GM18507 (cell line): ENCODE measurements at regions not wholly inside any gene's neighbourhood (a gene's known extent, or its start where the extent isn't known, plus 50 kb on each side); places are given as distances from the start of the nearest gene placed in this dataset.

ENCODE experiments used
- DNase-seq: peaks from one replicate; pipeline ENCODE4 v3.0.0; 2011; ENCODE audit warnings: low read depth; ENCODE audit not compliant: insufficient read length; ENCODE audit errors: extremely low spot score
- FAIRE-seq: peaks from 2 replicates; lab custom pipeline; 2011; peaks lifted over from hg19 to GRCh38; lab: Jason Lieb, UNC

DNA sequence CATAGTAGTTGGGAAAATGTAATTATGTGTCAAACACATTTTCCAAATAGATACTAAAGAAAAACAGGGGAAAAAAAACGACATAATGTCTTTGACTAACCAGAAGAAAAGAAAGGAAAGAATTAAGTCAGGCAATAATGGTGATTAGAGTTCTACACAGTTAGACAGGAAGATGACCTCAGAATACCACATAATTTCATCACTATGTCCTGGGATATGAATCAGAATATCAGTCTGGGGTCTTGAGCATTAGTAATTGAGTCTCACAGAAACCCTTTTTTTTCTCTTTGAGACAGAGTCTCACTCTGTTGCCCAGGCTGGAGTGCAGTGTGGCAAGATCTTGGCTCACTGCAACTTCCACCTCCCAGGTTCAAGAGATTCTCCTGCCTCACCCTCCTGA is 503.4 kb downstream of the SLITRK1 start:
- DNase-seq (no peak), FAIRE-seq (no peak)

DNA sequence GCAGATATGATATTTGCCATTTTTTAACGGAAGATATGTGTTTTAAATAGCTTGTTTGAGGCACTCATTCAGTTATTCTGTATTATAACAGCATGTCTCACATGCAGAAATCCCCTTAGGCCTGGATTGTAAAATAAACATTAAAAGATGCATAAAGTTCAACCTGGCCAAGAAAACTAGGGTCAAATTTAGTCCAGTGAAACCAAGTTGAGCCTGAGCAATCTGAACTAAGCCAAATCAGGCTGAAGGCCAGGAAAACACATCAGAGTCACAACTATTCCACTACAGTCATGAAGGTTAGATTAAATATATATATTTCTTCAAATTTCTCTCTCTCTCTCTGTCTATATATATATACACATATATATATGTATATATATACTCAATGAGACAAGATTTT is 504.8 kb downstream of the SLITRK1 start:
- FAIRE-seq = no peak
- no peak for DNase-seq

DNA sequence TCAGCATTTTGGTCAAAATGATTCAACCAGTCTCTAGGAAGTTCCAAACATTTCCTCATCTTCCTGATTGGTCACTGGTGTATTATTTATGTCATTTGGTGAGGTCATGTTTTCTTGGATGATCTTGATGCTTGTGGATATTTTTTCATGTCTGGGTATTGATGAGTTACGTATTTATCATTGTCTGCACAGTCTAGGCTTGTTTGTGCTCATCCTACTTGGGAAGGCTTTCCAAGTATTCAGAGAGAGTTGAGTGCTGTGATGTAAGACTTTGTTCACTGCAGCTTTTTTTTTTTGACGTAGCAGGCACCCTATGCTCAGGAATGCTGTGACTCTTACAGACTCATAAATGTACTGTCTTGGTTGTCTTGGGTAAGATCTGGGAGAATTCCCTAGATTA is 509.5 kb downstream of the SLITRK1 start:
- no peak for DNase-seq
- no peak for FAIRE-seq

DNA sequence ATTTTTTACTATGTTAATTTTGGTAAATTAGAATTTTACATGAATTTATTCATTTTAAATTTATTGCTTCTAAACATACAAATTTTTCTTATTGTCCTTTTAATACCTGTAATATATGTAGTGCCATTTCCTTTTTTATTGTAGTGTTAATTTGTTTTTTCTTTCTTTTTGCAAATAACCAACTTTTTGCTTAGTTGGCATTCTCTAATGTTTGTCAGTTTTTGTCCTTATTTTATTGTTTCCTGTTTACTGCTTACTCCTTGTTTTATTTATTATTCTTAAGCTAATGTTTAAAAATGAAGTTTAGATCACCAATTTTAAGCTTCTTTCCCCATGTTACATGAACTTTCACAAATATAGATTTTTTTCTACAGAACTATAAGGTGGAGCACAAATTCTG is 516.6 kb downstream of the SLITRK1 start:
- no peak for FAIRE-seq

DNA sequence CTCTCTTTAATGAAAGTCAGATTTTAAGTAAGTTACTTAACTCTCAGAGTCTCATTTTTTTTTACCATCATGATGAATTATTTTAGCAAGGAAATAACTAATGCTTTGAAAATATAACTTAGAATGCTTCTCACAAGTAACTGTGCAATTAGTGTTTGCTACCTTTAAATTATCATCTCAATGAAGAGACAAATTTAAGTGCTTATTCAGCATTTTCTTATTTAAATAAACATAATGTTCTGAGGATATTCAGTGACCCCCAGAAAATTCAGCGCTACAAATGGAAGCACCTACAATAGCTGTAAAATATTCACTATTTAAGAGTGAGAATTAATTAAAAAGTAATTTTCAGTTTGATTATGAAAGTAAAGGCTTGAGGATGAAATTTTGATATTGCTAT is 527.2 kb downstream of the SLITRK1 start:
- DNase-seq = no peak
- FAIRE-seq = no peak

More for the DNA sequence above, 516.6 kb downstream of the SLITRK1 start:
- no peak for DNase-seq

DNA sequence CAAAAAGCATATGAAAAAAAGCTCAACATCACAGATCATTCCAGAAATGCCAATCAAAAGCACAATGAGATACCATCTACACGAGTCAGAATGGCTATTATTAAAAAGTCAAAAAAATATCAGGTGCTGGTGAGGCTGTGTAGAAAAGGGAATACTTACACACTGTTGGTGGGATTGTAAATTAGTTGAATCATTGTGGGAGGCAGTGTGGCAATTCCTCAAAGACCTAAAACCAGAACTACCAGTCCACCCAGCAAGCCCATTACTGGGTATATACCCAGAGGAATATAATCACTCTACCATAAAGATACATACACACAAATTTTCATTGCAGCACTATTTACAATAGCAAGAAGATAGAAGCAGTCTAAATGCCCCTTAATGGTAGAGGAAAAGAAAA is 529.9 kb downstream of the SLITRK1 start:
- FAIRE-seq (no peak), DNase-seq (no peak)

DNA sequence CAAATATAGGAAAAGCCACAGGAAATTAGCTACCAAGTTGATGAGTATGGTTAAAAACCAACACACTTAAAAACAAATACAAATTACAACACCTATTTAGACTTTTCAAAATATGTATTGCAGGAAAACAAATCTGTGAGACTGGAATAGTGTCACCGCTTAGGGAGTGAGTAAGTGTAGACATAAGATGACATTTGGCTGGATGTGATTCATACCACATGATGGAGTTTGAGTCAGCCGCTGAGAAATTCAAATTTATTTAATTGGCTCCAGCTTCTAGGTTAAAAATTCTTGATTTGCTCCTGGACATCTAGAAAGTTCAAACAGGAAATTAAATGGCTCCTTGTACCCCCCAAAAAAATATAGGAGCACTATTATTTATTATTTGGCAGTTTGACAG is 531.7 kb downstream of the SLITRK1 start:
- FAIRE-seq = no peak
- DNase-seq = no peak

DNA sequence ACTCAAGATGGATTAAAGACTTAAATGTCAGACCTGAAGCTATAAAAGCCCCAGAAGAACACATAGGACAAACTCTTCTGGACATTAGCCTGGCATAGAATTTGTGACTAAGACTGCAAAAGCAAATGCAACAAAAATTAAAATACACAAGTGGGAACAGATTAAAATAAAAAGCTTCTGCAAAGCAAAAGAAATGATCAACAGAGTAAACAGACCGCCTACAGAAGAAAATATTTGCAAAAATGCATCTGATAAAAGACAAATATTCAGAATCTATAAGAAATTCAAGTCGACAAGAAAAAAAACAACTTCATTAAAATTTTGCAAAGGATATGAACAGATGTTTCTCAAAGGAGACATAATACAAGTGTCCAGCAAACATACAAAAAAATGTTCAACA is 537.8 kb downstream of the SLITRK1 start:
- DNase-seq = no peak
- FAIRE-seq = no peak

DNA sequence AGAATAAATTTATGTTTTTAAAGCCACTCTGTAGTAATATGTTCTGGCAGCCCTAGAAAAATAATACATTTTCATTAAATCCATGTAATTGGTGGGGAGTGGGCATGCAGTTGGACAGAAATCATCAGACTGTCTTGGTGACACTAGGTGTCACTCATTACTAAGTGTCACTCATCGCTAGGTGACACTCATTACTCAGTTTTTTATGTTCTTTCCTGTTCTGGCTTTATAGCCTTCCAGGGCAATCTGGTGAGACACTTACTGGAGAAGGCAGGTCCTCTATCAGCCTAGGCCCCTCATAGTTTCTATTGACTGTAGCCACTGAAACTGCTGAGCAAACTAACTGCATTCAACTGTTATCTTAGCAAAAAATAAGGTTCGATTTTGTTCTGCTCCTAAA is 542.1 kb downstream of the SLITRK1 start:
- DNase-seq (no peak), FAIRE-seq (no peak)

DNA sequence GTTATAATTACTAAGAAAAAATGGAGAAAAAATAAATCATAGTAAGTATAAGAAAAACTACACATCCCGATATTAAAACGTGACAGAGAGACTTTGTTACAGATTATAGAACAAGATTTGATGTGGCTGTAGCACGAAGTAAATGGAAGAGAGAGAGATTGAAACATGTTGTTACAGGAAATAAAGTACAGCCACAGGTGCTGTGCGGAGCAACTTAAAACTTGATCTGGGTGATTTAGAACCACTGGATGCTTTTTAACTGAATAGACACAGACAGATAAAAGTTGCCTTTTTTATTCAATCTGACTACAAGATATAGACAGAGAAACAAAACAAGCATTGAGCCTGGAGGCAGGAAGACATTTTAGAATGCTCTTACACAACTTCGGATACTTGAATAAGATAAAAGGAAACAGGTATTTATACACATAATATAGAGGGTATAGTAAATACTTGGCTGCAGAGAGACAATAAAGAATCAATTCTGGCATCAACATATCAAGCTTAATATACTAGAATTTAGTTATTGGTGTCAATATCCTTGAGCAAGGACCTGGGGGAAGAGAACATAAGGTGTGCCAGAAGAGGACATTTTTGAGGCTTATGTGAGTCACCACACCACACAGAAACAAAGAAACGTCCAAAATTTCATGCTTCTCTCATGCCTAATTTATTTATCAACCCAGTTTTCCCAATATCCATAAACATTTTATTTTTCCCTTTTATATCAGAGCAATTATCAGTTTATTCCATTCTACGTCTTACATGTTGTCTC is 548.5 kb downstream of the SLITRK1 start:
- no peak for DNase-seq
- no peak for FAIRE-seq

DNA sequence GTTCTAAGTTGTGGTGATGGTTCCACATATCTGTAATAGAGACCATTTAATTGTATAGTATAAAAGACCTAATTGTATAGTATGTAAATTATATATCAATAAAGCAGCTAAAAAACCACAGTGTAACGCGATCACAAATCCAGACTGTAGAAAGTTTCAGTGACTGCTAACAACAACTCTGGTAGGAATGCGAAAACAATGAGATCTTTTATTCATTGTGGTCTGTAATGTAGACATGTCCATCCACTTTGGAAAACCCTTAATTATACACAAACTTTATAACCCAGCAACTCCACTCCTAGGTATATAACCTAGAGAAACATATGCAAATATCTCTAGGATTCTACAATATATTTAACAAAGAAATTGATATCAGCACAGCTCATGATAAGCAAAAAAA is 549.5 kb downstream of the SLITRK1 start:
- DNase-seq = no peak
- FAIRE-seq = no peak

DNA sequence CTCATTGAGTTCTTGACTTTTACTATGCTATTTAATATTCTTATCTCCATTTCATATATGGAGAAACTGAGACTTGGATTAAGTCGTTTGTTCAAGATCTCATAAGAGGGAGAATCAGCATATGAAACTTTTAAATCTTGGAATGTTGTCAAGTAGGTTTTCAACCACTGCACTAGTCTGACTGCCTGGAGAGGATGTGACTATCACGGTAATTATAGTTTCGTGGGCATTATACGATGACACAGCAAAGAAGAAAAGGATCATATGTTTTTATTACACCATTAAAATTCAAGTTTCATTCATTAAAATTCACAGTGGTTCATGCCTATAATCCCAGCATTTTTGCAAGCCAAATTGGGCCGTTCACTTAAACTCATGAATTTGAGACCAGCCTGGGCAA is 555.2 kb downstream of the SLITRK1 start:
- FAIRE-seq (no peak), DNase-seq (no peak)

DNA sequence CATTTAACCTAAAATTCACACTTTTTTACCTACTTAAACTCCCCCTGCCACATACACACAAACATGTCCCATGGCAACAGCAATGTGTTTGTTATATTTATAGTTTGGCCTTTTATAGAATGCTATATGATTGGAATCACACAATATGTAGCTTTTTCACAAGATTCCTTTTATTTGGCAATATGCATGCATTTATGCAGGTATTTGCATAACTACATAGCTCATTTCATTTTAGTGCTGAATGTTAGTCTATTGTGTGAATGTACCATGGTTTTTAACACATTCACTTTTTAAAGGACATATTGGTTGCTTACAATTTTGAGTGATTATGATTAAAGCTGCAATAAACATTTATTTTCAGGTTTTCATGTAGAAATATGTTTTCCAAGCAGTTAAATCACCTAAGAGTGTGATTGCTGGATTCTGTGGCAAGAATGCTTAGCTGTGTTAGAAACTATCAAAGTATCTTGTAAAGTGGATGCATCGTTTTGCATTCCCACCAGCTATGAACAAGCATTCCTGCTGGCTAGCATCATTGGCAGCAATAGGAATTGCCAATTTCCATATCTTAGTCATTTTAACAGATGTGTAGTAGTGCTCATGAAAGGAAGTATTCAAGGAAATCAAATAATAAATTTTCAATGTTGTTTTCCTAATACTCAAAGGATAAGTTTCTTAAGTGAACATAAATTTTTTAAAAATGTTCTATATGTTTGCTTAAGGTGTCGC is 557.0 kb downstream of the SLITRK1 start:
- FAIRE-seq (no peak), DNase-seq (no peak)

DNA sequence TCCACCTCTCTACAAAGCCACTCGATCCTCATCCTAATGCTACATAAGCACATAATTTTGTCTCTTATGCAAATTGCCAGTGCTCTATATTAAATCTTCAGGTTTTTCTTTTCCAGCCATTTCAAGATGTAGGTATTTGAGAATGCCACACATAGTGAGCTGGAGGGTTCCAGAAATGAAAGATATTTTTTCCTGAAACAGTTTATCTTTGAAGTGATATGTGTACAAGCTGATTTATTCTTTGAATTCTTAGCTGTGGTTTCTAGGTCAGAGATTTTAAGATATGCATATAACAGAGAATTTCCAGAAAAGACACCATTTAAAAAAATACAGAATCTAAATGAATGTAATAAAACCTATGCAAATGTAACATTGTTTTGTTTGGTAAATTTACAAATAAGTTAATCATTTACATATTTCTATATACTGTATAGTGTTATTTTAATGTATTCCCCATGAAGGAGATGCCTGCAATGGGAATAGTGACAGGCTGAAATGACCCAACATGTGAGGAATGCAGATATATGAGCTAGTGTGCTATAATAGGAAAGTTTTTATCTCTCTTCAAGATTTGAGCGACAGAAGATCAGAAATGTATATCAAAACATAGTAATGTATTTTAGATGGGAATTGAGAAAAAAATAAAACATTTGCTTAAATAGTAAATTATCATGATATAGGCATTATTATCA is 570.2 kb downstream of the SLITRK1 start:
- FAIRE-seq (no peak), DNase-seq (no peak)

DNA sequence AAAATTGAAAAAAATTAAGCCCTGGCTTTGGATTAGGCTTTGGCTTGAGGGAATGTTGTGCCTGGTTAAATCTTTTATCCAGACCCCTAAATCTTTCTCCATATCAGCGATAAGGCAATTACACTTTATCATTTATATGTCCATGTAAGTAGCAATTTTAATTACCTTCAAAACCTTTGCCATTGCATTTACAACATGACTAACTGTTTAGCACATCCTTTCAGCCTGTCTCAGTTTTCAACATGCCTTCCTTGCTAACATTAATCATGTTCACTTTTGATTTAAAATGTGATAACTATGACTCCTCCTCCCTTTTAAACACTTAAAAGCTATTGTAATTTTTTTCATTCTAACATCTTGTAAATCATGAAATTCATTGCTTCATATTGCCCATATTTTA is 583.7 kb downstream of the SLITRK1 start:
- no peak for FAIRE-seq
- DNase-seq = no peak

DNA sequence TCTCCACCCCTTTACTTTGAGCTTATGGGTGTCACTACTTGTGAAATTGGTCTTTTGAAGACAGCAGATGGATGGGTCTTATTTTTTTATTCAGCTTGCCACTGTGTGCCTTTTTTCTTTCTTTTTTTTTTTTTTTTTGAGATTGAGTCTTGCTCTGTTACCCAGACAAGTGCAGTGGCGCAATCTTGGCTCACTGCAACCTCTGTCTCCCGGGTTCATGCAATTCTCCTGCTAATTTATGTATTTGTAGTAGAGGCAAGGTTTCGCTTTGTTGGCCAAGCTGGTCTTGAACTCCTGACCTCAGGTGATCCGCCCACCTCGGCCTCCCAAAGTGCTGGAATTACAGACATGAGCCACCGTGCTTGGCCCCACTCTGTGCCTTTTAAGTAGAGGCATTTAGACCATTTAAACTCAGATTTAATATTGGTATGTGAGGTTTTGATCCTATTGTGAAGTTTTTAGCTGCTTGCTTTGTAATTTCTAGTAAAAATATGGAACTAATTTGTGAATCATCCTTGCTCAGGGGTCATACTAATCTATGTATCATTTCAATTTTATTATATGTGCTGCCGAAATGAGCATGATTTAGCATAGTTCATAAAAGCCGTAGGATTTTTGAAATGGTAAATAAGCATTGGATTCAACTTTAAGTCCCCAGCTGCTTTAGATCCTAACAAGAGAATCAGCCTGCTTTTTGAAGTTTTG is 584.5 kb downstream of the SLITRK1 start:
- no peak for FAIRE-seq
- DNase-seq = no peak

DNA sequence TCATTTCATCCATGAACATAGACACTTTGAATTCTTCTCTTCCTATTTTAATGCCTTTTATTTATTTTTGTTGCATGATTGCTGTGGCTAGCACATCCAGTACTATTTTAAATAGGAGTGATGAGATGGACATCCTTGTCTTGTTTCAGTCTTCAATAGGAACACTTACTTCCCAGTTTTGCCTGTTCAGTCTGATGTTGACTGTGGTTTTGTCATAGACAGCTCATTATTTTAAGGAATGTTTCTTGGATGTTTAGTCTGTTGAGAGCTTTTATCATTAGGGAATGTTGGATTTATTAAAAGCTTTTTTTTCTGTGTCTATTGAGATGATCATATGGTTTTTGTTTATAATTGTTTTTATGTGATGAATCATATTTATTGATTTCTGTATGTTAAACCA is 586.6 kb downstream of the SLITRK1 start:
- DNase-seq = no peak
- no peak for FAIRE-seq

DNA sequence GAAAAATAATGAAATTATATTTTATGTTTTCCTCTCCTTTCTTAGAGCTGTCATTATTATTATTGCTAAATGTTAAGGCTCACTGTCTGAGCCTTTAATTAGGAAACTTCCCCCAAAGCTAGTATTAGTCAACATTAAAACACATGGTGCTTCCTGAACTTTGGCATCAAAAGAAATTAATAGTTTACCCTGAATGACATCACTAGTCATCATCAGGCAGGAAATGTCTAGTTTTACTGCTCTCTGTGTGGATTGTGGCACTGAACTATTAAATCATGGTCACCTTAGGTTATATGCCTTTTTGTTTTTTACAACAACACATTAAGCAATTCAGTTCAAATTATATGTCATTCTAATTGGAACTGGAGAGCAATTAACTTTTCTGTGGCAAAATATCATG is 595.5 kb downstream of the SLITRK1 start:
- DNase-seq (no peak), FAIRE-seq (no peak)

DNA sequence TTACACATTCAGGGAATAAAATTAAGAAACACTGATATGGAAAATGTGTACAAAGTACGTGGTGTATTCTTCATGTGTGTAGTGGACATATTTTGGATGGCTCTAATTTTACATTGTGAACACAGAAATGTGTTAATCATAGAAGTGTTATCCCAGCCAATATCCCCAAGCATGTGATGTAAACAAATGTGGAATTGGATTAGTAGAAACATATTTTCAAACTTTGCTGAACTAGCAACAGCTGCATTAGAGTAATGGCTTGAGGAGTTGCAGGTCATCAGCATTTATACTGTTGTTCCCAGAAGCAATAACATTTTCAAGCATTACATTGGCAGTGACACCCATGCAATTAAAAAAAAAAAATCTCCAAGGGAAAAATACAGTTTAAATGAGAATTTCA is 600.6 kb downstream of the SLITRK1 start:
- FAIRE-seq (no peak), DNase-seq (no peak)

DNA sequence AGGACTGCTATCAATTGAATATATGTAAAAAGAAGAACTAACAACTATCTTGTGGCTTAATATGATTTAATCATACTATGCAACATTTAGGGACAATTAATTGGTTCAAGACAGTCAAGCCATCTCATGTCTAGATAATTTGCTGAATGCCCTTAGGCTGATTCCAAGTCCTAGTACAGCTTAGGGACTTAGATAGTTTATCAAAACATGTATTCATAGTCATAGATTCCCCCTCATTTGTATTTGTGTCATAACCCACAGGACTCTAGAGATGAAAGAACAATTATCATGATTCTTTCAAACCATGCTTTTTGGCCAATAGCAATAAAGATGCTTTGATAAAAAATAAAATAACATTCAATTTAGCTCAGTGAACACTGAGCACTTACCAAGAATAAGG is 607.6 kb downstream of the SLITRK1 start:
- no peak for DNase-seq
- no peak for FAIRE-seq
